Subcutaneous abdominal adipose tissue (tissue), 5 donors: ENCODE measurements at regions not wholly inside any gene's neighbourhood (a gene's known extent, or its start where the extent isn't known, plus 50 kb on each side); places are given as distances from the start of the nearest gene placed in this dataset.

ENCODE experiments used
- H3K27ac ChIP-seq: one replicate; pipeline ENCODE4 v1.7.0; 2013; ENCODE audit warnings: low read depth, mild to moderate bottlenecking, inconsistent platforms, low read length, moderate library complexity
- H3K27me3 ChIP-seq, 5 donors: one replicate each; pipeline ENCODE4 v1.7.0; 2013; ENCODE audit warnings: low read length in 5 of 5, inconsistent platforms in 1 of 5; ENCODE audit not compliant: control insufficient read depth in 5 of 5, insufficient read depth in 4 of 5
- H3K36me3 ChIP-seq, 5 donors: one replicate each; pipeline ENCODE4 v1.7.0; 2013; ENCODE audit warnings: low read length in 5 of 5; ENCODE audit not compliant: control insufficient read depth in 5 of 5, insufficient read depth in 5 of 5
- H3K4me1 ChIP-seq, 5 donors: one replicate each; pipeline ENCODE4 v1.7.0; 2013; ENCODE audit warnings: low read length in 5 of 5, mild to moderate bottlenecking in 3 of 5, moderate library complexity in 1 of 5; ENCODE audit not compliant: control insufficient read depth in 5 of 5, insufficient read depth in 5 of 5
- H3K4me3 ChIP-seq, 5 donors: one replicate each; pipeline ENCODE4 v1.7.0; 2013; ENCODE audit warnings: low read length in 5 of 5, low read depth in 1 of 5
- H3K9ac ChIP-seq, 5 donors: one replicate each; pipeline ENCODE4 v1.7.0; 2013; ENCODE audit warnings: low read length in 5 of 5, mild to moderate bottlenecking in 4 of 5, moderate library complexity in 3 of 5
- H3K9me3 ChIP-seq, 5 donors: one replicate each; pipeline ENCODE4 v1.7.0; 2013; ENCODE audit warnings: low read length in 5 of 5; ENCODE audit not compliant: control insufficient read depth in 5 of 5
- donor health status: healthy.
- donor health status: healthy.
- donor health status: healthy.
- donor health status: healthy.
- donor health status: healthy.

DNA sequence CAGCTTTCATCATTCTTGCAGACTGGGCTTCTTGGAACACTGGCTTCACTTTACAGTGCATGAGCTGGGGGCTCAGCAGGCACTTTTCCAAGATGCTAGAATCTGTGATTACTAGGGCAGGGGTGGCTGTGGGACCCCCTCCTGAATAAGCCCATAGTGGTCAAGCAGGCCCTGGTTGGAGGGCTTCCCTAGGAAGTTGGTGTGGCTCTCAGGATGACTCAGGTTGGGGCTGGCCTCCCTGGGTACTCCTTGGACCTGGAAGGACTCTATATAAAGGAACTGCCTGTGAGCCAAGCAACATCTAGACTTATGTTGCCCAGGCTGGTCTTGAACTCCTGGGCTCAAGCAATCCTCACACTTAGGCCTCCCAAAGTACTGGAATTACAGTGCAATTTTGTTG, 88.3 kb upstream of the HELT start:
- Histone ChIP-seq H3K4me1 (peaks cover 0 to 10% (median 7%) of the 10 kb centered on the region in 5 donors), H3K27ac (no peak overlapping the region), H3K27me3 (no peaks in the 10 kb centered on the region), H3K9me3 (peaks cover 0 to 2% (median 0%) of the 10 kb centered on the region in 5 donors), H3K4me3 (no peak overlapping the region), H3K9ac (no peak overlapping the region), H3K36me3 (no peaks in the 10 kb centered on the region)

DNA sequence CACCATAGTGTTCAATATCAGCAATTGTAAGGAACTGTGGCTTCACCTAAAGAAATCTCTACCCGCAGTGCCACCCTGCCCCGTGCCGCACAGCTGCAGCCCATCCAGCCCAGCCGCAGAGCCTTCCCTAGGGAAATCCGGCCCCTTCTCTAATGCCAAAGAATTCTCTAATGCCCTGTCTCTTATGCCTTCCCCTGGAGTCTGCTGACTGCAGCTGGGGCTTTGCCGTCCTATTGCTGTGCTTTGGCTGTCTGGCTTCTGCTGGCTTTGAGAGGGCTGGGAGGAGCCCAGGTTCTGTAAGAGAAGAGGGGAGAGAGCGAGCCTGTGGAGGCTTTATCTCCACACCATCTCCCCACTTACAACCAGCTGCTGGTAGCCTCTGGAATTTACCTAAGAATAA, 85.9 kb upstream of the HELT start:
- peaks cover 0 to 2% (median 0%) of the 10 kb centered on the region in 5 donors for H3K9me3 ChIP-seq

DNA sequence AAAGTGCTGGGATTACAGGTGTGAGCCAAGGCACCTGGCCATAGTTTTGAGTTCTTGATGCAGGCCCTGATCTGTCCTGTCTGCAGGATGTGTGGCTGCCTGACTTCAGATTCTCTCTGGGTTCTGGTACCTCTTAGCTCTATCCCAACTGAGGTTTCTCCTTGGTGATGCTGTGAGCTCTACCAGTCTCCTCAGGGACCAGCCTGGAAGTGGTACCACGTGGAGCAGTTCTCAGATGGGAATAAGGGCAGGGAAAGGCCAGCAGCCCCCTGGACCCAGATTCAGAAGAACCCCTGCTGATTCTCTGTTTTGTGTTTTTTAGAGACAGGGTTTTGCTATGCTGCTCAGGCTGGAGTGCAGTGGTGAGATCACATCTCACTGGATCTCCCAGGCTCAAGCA, 85.0 kb upstream of the HELT start:
- Histone ChIP-seq H3K4me1 (peaks cover 0 to 10% (median 7%) of the 10 kb centered on the region in 5 donors), H3K9me3 (no peaks in the 10 kb centered on the region), H3K27ac (no peak overlapping the region), H3K27me3 (no peaks in the 10 kb centered on the region), H3K9ac (no peak overlapping the region), H3K36me3 (no peaks in the 10 kb centered on the region), H3K4me3 (no peak overlapping the region)

More for the DNA sequence above, 85.9 kb upstream of the HELT start:
- H3K27me3 ChIP-seq: no peaks in the 10 kb centered on the region
- H3K27ac ChIP-seq: no peak overlapping the region
- no peak overlapping the region for H3K9ac ChIP-seq
- H3K4me1 ChIP-seq: peaks cover 0 to 10% (median 7%) of the 10 kb centered on the region in 5 donors
- H3K36me3 ChIP-seq: no peaks in the 10 kb centered on the region
- peak overlapping the region in 2 of 5 donors; percentile 31 for H3K4me3 ChIP-seq

DNA sequence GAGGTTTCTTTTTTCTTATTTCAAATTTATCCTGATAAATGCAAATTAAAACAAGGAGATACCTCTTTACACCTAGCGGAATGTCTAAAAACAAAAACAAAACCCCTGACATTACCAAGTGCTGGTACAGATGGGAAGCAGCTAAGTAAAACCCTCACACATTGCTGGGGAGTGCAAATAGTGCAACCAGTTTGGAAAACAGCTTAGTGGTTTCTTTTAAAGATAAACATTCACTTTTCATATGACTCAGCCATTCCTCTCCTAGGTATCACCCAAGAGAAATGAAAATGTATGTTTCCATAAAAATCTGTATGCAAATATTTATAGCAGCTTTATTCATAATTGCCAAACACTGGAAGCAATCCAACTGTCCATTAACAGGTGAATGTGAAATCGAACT, 84.1 kb upstream of the HELT start:
- Histone ChIP-seq H3K9ac (no peak overlapping the region), H3K27ac (no peak overlapping the region), H3K4me1 (peaks cover 0 to 10% (median 7%) of the 10 kb centered on the region in 5 donors), H3K9me3 (no peaks in the 10 kb centered on the region), H3K27me3 (no peaks in the 10 kb centered on the region), H3K4me3 (no peak overlapping the region), H3K36me3 (no peaks in the 10 kb centered on the region)

DNA sequence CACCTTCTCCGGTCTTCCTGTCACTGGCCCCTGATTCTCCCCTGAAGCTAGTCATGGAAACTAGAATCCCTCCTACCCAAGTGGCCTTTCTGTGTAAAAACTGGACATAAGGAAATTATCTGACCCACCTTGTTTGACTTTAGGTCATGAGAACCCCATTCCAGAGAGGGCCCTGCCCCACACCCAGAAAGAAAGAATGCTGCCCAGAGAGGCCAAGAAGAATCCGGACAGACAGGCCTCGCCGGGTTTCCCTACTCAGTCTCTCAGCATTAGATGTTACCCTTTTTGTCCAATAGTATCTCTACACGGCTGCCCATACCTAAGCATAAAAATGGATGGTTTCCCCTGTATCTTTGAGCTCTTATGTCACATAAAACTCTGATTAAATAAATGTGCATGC, 83.3 kb upstream of the HELT start:
- H3K9ac ChIP-seq: no peak overlapping the region
- no peak overlapping the region for H3K27ac ChIP-seq
- H3K4me3 ChIP-seq: no peak overlapping the region
- H3K27me3 ChIP-seq: no peaks in the 10 kb centered on the region
- peaks cover 0 to 10% (median 7%) of the 10 kb centered on the region in 5 donors for H3K4me1 ChIP-seq
- no peaks in the 10 kb centered on the region for H3K9me3 ChIP-seq
- no peaks in the 10 kb centered on the region for H3K36me3 ChIP-seq

DNA sequence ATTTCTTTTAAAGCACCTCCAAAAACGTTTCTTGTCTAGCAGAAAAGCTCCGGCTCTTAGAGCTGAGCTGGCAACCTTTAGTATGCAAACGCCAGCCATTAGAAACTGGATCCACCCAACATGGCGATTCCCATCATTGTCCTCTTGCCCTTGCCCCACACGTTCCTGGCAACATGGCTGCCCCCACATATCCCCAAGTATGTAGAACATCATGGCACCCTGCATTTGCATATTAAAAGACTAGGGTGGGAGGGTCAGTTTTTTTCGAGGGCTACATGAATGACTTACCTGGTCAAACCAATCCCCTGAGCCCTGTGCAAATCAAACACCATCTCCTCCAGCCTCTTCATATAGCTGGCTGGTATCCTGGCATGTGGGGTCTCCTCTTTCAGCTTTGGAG, 82.2 kb upstream of the HELT start:
- H3K9me3 ChIP-seq: peaks cover 0 to 6% (median 0%) of the 10 kb centered on the region in 5 donors
- H3K27ac ChIP-seq: no peak overlapping the region
- H3K9ac ChIP-seq: no peak overlapping the region
- H3K27me3 ChIP-seq: no peaks in the 10 kb centered on the region
- no peak overlapping the region for H3K4me3 ChIP-seq
- H3K36me3 ChIP-seq: no peaks in the 10 kb centered on the region
- peaks cover 0 to 10% (median 7%) of the 10 kb centered on the region in 5 donors for H3K4me1 ChIP-seq

DNA sequence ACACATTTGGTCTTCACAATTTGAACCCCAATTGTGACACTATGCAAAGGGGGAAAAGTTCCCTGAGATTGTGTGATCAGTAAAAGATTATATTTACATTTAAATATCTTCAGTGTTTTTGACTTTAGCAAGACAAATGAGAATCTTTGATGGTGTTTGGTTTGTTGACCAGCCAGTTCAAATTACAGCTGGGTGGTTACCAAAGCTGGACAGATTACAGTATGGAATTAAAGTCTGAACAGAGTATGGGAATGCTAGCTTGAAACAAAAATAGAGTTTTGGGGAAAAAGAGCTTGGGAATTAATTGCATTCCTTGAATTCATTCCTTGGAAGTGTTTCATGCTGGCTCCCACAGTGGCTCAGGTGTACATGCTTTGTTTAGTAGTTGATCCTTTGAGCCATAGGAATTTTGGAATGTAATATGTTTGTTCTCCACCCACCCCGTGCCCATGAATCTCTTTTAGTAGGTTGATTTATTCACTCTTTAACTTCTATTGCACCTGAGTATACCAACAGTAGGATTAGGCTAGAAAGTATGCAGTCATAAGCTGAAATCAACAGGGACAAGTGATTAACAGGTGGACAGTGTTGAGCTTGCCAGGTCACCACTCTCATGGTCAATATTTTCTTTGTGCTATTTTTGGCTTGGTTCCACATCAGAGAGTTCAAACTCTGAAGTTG, 81.1 kb upstream of the HELT start:
- Histone ChIP-seq H3K36me3 (no peaks in the 10 kb centered on the region), H3K4me1 (peaks cover 0 to 7% (median 5%) of the 10 kb centered on the region in 5 donors), H3K27me3 (no peaks in the 10 kb centered on the region), H3K27ac (no peak overlapping the region), H3K4me3 (no peak overlapping the region), H3K9ac (no peak overlapping the region), H3K9me3 (peaks cover 0 to 7% (median 0%) of the 10 kb centered on the region in 5 donors)

DNA sequence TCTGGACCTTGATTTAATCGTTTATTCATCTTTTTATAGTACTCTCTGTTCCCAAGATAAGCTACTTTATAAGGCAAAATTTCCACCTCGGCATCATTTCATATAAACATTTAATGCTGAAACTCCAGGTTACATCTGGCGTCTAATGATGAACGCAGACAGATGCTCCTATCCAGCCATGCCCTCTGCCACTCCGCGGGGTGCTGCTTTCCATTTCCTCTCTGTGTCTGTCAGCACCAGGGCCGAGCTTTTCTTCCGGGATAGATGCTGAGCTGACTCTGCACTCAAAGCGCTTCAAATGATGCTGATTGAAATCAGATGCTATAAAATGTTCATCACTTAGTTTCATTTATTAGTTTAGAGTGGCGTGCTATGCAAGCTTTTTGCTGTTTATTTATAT, 80.5 kb upstream of the HELT start:
- no peaks in the 10 kb centered on the region for H3K36me3 ChIP-seq
- no peak overlapping the region for H3K9ac ChIP-seq
- H3K27ac ChIP-seq: no peak overlapping the region
- H3K4me3 ChIP-seq: no peak overlapping the region
- peaks cover 0 to 7% (median 0%) of the 10 kb centered on the region in 5 donors for H3K9me3 ChIP-seq
- H3K27me3 ChIP-seq: no peaks in the 10 kb centered on the region
- peaks cover 0 to under 1% (median 0%) of the 10 kb centered on the region in 5 donors for H3K4me1 ChIP-seq

DNA sequence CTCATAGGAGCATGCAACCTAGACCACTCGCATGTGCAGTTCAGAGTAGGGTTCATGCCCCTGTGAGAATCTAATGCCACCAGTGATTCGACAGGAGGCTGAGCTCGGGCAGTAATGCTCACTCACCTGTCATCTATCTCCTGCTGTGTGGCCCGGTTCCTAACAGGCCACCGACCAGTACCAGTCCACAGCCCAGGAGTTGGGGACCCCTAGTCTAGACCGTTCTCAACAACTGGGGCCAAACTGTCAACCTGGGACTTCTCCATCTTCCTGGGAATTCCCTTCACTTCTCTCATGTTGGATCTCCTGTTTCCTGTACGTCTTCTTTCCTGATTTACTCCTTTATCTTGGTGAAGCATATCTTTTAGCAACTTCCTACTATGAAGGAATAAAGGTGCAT, 79.4 kb upstream of the HELT start:
- Histone ChIP-seq H3K9me3 (peaks cover 0 to 7% (median 0%) of the 10 kb centered on the region in 5 donors), H3K4me3 (no peak overlapping the region), H3K4me1 (no peaks in the 10 kb centered on the region), H3K27ac (no peak overlapping the region), H3K27me3 (no peaks in the 10 kb centered on the region), H3K36me3 (no peaks in the 10 kb centered on the region), H3K9ac (no peak overlapping the region)

DNA sequence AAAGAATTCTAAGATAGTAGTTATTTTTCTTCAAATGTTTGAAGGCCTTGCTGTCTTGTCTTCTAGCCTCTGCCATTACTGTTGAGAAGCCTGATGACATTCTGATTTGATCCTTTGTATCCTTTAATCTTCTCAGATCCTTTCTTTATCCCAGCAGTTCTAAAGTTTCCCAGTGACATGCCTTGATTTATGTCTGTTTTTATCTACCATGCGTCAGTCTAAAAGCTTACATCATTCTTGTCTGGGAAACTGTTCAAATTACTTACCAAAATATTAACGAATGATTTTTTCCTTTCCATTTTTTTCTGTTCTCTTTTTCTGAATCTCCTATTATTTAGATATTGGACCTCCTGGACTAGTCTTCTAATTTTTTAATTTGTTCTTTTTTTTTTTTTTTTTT, 78.3 kb upstream of the HELT start:
- H3K4me1 ChIP-seq: no peaks in the 10 kb centered on the region
- no peaks in the 10 kb centered on the region for H3K27me3 ChIP-seq
- H3K36me3 ChIP-seq: no peaks in the 10 kb centered on the region
- no peak overlapping the region for H3K4me3 ChIP-seq
- H3K9ac ChIP-seq: no peak overlapping the region
- peaks cover 0 to 7% (median 0%) of the 10 kb centered on the region in 5 donors for H3K9me3 ChIP-seq
- no peak overlapping the region for H3K27ac ChIP-seq
